Breast epithelium (tissue), 4 donors: ENCODE measurements at regions not wholly inside any gene's neighbourhood (a gene's known extent, or its start where the extent isn't known, plus 50 kb on each side); places are given as distances from the start of the nearest gene placed in this dataset.

ENCODE experiments used
- DNase-seq, 2 donors: peaks; one replicate each; pipeline ENCODE4 v3.0.0-alpha.2; 2019; ENCODE audit warnings: low spot score in 2 of 2
- H3K27ac ChIP-seq, 2 donors: fragments of 200-600 bp; sonication (generic) in 1 of 2; one replicate each; pipeline ENCODE4 v1.5.1; 2016 to 2019; ENCODE audit warnings: mild to moderate bottlenecking in 1 of 2
- H3K27me3 ChIP-seq, 2 donors: fragments of 200-600 bp; sonication (generic) in 1 of 2; one replicate each; pipeline versions ENCODE4 v1.5.1 to v1.6.0; 2017 to 2019; ENCODE audit warnings: control low read depth in 1 of 2, mild to moderate bottlenecking in 1 of 2
- H3K36me3 ChIP-seq: fragments of 200-600 bp; one replicate; pipeline ENCODE4 v1.5.1; 2019
- H3K4me1 ChIP-seq, 2 donors: fragments of 200-600 bp; sonication (generic); one replicate each; pipeline ENCODE4 v1.5.1; 2016 to 2019; ENCODE audit warnings: control low read depth in 1 of 2
- H3K4me3 ChIP-seq, 3 donors: fragments of 200-600 bp; sonication (generic); 1 replicate in 2 of 3; 2 replicates in 1 of 3; pipeline ENCODE4 v1.5.1; 2016 to 2019; ENCODE audit warnings: mild to moderate bottlenecking in 3 of 3, moderate library complexity in 2 of 3
- H3K9me3 ChIP-seq, 2 donors: fragments of 200-600 bp; sonication (generic) in 1 of 2; one replicate each; pipeline ENCODE4 v1.5.1; 2016 to 2019; ENCODE audit warnings: control low read depth in 1 of 2
- CTCF ChIP-seq, 3 donors: fragments of 450-650 bp; IDR thresholded peaks; one replicate each; pipeline ENCODE4 v1.5.1; 2016 to 2017; ENCODE audit warnings: antibody characterized with exemption in 3 of 3, mild to moderate bottlenecking in 3 of 3, moderate library complexity in 3 of 3
- POLR2A ChIP-seq: fragments of 450-650 bp; IDR thresholded peaks from one replicate; pipeline ENCODE4 v1.6.1; 2016; ENCODE audit warnings: antibody characterized with exemption, mild to moderate bottlenecking, moderate library complexity
- POLR2AphosphoS5 ChIP-seq, 3 donors: sonication (generic); formaldehyde crosslinking; IDR thresholded peaks; one replicate each; pipeline ENCODE4 v1.6.1; 2017; ENCODE audit warnings: antibody characterized with exemption in 3 of 3
- intact Hi-C: fragments of 100-400 bp; cut with DNase I; formaldehyde crosslinking; loops from one replicate; pipeline ENCODE4 v1.15.1; 2023; ENCODE audit warnings: low total_unique reads

- no peak for DNase-seq
- H3K4me1 ChIP-seq = no peaks in the 10 kb centered on the region
- H3K27me3 ChIP-seq = no peaks in the 10 kb centered on the region
- intact Hi-C loops = no loop called here
- no peak overlapping the region for H3K4me3 ChIP-seq
- H3K9me3 ChIP-seq = no peaks in the 10 kb centered on the region
- no peak overlapping the region for H3K27ac ChIP-seq
- TF ChIP-seq POLR2AphosphoS5 (IDR thresholded peaks at IDR 0.05) = no peak
- no peak for TF ChIP-seq CTCF (IDR thresholded peaks at IDR 0.05)
- TF ChIP-seq POLR2A = no peak
- no peaks in the 10 kb centered on the region for H3K36me3 ChIP-seq
These were observed 122.0 kb downstream of the PRDM9 start for GRCh38 chr5:23629396-23629795.

- intact Hi-C loops = no loop called here
- Histone ChIP-seq H3K27ac (no peak overlapping the region), H3K9me3 (no peaks in the 10 kb centered on the region), H3K27me3 (no peaks in the 10 kb centered on the region), H3K4me1 (no peaks in the 10 kb centered on the region), H3K36me3 (no peaks in the 10 kb centered on the region), H3K4me3 (no peak overlapping the region)
- no peak for TF ChIP-seq POLR2AphosphoS5 (IDR thresholded peaks at IDR 0.05)
- TF ChIP-seq POLR2A = no peak
- TF ChIP-seq CTCF (IDR thresholded peaks at IDR 0.05) = no peak
- DNase-seq = no peak
These were observed 124.1 kb downstream of the PRDM9 start for GRCh38 chr5:23631302-23632045.

GRCh38 chr5:23635938-23636337 lies 128.5 kb downstream of the PRDM9 start:
- H3K9me3 ChIP-seq = no peaks in the 10 kb centered on the region
- no peak overlapping the region for H3K27ac ChIP-seq
- DNase-seq = no peak
- intact Hi-C loops = no loop called here
- no peaks in the 10 kb centered on the region for H3K27me3 ChIP-seq
- TF ChIP-seq POLR2A (no peak), CTCF (IDR thresholded peaks at IDR 0.05) (no peak), POLR2AphosphoS5 (IDR thresholded peaks at IDR 0.05) (no peak)
- no peaks in the 10 kb centered on the region for H3K4me1 ChIP-seq
- no peaks in the 10 kb centered on the region for H3K36me3 ChIP-seq
- no peak overlapping the region for H3K4me3 ChIP-seq

GRCh38 chr5:23639326-23639725 lies 131.9 kb downstream of the PRDM9 start:
- Histone ChIP-seq H3K9me3 (no peaks in the 10 kb centered on the region), H3K27ac (no peak overlapping the region), H3K4me1 (no peaks in the 10 kb centered on the region), H3K36me3 (no peaks in the 10 kb centered on the region), H3K4me3 (no peak overlapping the region), H3K27me3 (no peaks in the 10 kb centered on the region)
- intact Hi-C loops = no loop called here
- no peak for DNase-seq
- no peak for TF ChIP-seq CTCF (IDR thresholded peaks at IDR 0.05)
- no peak for TF ChIP-seq POLR2AphosphoS5 (IDR thresholded peaks at IDR 0.05)
- no peak for TF ChIP-seq POLR2A

- H3K36me3 ChIP-seq = peaks cover 3% of the 10 kb centered on the region
- intact Hi-C loops = no loop called here
- H3K27ac ChIP-seq = no peak overlapping the region
- no peaks in the 10 kb centered on the region for H3K27me3 ChIP-seq
- DNase-seq = no peak
- H3K9me3 ChIP-seq = no peaks in the 10 kb centered on the region
- no peak overlapping the region for H3K4me3 ChIP-seq
- TF ChIP-seq CTCF (IDR thresholded peaks at IDR 0.05) (no peak), POLR2AphosphoS5 (IDR thresholded peaks at IDR 0.05) (no peak), POLR2A (no peak)
- no peaks in the 10 kb centered on the region for H3K4me1 ChIP-seq
These were observed 141.2 kb downstream of the PRDM9 start for GRCh38 chr5:23648656-23649055.
